GM18867 (cell line): ENCODE measurements at regions not wholly inside any gene's neighbourhood (a gene's known extent, or its start where the extent isn't known, plus 50 kb on each side); places are given as distances from the start of the nearest gene placed in this dataset.

Experiments
- ATAC-seq: cut with Tn5 transposase; IDR thresholded peaks from one replicate; pipeline ENCODE4 v1.9.1; 2021; ENCODE audit warnings: mild to moderate bottlenecking, moderate library complexity; ENCODE audit not compliant: unreplicated experiment

GRCh38 chr2:149827585-149828126 lies 240.1 kb upstream of the MMADHC start:
- no peak for ATAC-seq

GRCh38 chr2:149826471-149827125 lies 239.0 kb upstream of the MMADHC start:
- ATAC-seq: no peak

DNA sequence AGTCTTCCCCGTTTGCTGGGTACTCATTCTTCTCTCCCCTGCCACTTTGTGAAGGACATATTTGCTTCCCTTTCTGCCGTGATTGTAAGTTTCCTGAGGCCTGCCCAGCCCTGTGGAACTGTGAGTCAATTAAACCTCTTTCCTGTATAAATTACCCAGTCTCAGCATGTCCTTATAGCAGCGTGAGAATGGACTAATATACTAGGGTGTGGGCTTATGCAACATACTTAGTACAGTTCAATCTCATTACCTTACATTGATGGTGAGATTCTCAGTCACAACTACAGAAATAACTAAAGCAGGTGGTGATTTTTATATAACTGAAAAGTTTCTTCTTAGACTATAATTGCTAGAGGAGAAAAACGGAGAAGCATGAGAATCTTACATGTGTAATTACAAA lies 237.9 kb upstream of the MMADHC start:
- ATAC-seq: no peak

GRCh38 chr2:149824136-149824535 lies 236.6 kb upstream of the MMADHC start:
- no peak for ATAC-seq

DNA sequence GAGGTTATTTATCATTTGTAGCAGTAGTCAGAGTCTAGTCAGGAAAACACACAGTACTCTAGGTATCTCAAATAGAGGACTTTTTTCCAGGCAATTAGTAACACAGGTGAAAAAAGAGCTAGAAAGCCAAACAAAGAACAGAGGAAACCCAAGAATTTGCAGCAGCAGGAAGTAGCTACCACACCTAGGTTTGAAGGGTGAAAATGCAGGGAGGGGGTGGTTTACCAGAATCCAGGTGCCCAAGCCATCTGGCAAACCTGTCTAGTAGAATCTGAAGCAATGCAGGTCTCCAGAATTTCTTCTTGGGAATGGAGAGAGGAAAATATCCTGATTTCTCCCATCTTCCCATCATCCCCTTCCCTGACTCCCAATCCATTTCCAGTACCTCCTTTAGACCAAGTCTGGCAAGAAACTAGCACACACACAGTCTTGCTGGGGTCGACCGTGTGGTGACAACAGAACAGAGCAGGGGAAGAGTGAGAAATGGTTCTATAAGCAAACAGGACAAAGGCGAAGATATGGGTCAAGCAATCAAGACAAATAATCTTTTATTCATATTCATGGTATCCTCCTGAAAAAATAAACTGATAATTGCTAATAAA lies 231.9 kb upstream of the MMADHC start:
- ATAC-seq: no peak

DNA sequence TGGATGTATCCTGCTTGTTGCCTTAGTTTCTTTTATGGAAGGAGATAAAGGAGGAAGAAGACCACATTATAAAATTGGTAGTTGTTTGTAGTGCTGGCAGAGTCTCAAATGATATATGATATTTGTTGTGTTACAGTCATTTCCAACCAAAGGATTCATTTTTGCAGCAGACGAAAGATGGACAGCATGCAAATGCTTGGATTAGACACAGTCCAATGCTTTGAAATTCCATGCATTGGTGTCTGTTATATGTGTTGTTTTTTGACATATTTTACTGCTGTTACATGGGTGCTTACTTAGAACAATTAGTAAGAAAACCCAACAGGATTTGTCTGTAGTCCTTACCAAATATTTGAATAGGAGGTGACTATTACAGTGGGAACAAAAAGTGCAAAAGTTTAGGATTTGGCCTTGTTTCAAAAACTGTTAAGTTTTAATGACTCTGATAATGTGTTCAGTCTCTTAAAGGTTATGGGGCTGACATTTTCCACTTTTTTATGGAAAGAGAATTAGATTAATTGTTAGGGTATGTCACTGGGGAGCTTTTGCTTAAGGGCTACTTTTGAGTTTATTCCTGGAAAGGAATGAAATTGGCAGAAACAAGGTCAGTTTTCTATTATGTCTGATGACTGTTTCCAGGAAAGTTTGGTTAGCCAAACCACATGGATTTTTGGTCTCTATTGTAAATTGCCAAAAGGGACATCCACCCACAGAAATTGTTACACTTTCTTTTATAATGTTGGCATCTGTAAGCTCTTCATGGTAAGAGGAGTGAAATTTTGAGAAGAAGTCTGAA lies 229.4 kb upstream of the MMADHC start:
- no peak for ATAC-seq

GRCh38 chr2:149815941-149816340 lies 228.4 kb upstream of the MMADHC start:
- ATAC-seq: no peak

DNA sequence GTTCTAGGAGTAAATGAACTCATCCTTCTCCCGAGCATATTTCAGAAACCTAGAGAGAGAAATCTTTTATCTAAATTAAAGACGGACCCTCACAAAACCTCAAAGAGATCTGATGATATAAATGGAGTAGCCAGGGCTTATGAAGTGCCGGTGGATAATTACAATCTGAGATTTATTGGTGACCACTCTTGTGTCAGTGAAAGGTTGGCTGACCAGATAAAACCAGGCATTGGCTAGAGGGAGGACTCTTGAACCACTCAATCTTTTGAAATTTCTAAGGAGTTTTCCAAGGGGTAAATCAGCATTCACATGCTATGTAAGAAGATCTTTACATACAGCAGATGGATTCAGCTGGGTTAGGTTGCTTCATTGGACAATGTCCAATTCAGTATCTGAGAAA lies 227.3 kb upstream of the MMADHC start:
- ATAC-seq: no peak

DNA sequence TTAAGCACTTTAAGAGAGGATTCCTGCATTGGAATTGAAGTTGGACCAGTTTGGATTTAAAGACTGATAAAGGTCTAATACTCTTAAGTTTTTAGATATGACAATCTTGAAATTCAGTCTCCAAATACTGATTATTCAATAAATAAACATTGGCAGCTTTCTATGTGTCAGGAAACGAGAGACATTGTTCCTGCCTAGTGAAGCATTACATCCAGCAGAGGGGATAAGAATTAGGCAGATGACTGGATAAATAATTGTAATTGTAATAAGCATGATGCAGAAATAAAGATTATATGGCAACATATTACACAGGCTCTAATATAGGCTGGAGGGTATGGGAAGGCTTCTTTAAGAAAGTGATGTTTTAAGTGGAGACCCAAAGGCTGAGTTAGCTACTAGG lies 226.5 kb upstream of the MMADHC start:
- ATAC-seq: no peak

DNA sequence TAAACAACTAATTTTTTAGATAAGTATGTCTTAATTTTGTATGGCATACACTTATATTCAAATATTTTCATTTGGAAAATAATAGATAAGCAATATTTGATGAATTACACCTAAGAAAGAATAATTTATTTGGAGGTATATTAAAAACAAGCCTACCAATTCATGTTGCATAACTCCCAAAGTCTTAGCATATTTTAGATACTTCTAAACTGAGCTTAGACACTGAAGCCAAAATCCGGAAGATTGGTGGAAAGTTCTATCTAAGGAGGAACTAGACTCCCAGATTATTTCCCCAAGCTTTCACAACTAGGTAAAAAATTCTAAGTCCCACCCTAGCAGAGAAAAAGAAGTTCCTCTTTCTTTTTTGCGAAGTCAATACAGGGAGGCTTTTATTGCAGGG lies 221.0 kb upstream of the MMADHC start:
- no peak for ATAC-seq

- ATAC-seq: no peak
Observed at GRCh38 chr2:149806651-149807050, 219.1 kb upstream of the MMADHC start.

- ATAC-seq: no peak
Observed at GRCh38 chr2:149800624-149801542, 213.3 kb upstream of the MMADHC start.

GRCh38 chr2:149799013-149799705 lies 211.6 kb upstream of the MMADHC start:
- no peak for ATAC-seq

- ATAC-seq: no peak
Observed at GRCh38 chr2:149797030-149797429, 209.5 kb upstream of the MMADHC start.

- ATAC-seq: no peak
Observed at GRCh38 chr2:149789549-149789948, 202.0 kb upstream of the MMADHC start.

- ATAC-seq: no peak
Observed at GRCh38 chr2:149787206-149787605, 199.6 kb upstream of the MMADHC start.

DNA sequence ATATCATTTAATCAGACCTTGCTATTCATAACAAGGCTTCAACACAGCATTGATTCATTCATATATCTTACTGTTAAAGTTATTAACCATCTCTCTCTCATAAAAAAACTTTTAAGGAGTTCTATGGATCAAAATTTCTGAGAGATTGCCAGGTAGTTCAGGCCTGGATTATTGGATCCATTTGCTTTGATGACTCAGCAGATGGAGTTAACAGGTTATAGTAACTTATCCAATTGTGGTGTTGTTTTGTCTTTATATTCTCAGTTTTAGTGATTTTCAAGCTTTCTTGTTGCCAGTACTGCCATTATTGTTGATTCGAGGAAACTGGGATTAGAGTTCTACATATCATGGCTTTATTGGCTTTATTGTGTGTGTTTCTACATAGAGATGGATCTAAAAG lies 195.7 kb upstream of the MMADHC start:
- ATAC-seq: no peak

GRCh38 chr2:149782572-149782971 lies 195.0 kb upstream of the MMADHC start:
- ATAC-seq: no peak

GRCh38 chr2:149781263-149781808 lies 193.8 kb upstream of the MMADHC start:
- ATAC-seq: no peak

DNA sequence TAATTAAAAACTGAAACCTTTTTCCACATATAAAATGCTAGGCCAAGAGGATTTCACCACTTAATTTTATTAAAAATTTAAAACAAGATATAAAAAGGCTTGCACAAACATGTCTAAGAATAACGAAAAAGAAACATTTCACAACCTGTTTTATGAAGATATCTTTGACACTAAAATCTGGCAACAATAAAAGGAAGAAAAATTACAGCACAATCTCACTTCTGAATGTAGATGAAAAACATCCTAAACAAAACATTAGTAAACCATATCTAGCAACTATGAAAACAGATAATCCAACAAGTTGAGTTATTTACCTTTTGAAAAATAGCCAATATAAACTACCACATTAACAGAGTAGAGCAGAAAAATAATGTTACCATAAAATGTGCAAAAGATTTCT lies 185.4 kb upstream of the MMADHC start:
- no peak for ATAC-seq
